COLO668 (cell line): ENCODE measurements at regions not wholly inside any gene's neighbourhood (a gene's known extent, or its start where the extent isn't known, plus 50 kb on each side); places are given as distances from the start of the nearest gene placed in this dataset.

Experiments used
- DNase-seq: peaks from one replicate; lab custom pipeline; 2025; ENCODE audit not compliant: unreplicated experiment; lab: John Stamatoyannopoulos, UW

GRCh38 chr17:70629902-70630301 lies 460.6 kb downstream of the KCNJ2 start:
- no peak for DNase-seq

DNA sequence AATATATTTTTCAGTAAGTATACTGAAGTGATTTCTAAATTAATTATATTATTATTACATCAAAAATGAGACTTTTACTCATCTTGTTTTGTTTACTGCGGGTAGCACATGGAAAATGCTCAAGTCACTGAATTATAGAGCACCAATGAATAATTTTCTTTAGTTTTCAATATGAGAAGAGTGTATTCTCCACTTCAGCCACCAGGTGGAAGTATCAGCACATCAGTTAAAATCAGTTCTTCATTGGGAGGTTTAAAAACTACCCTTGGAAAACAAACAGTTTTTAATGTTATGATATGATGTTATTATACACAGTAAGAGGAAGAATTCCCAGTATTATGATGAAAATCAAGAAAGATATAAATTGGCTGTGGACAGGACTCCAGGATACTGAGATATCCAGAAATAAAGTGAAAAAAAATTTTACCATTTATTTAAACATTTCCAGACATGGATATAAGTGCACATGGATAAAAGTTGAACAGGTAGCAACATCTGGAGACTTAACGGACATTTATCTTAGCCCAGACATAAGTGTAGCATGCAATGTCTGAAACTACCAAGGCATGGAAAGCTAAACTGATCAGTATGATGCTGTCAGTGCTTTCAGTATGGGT lies 467.3 kb downstream of the KCNJ2 start:
- DNase-seq = peak; percentile 15

GRCh38 chr17:70642059-70642458 lies 472.7 kb downstream of the KCNJ2 start:
- no peak for DNase-seq

DNA sequence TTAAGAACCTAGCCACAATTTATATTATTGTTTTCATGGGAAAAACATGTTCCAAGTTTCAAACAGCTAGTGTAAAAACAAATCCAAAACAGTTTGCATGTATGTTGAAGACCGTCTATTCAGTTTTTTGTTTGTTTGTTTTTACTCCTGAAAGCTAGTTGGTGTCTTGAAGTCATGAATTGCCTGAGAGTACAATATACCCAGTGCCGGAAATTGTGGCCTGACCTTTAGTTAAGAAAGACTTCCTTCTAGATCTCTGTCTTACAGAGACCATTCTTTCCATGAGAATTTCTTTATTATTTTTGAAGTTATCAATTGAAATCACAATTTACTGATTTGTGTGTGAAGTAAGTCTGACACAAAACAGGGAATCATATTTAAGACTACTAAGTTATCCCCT lies 474.8 kb downstream of the KCNJ2 start:
- no peak for DNase-seq

DNA sequence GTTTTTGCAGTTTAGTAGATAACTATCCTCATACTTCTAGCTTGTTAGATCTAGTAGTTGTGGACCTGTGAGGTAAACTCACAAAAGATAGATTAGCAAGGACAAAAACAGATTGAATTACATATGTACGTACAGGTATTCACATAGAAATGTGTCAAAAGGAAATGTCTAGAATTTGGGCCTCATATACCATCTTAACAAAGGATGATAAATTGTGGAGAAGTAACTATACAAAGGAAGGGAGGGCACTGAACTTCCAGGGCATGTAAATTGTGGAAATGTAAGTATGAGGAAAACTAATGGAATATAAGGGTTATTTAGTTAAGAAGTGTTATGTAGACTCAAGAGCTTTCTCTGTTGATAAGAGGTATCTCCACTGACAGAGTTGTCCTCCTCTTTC lies 477.3 kb downstream of the KCNJ2 start:
- DNase-seq = no peak

- no peak for DNase-seq
Measured at GRCh38 chr17:70648166-70648565, 478.8 kb downstream of the KCNJ2 start.

GRCh38 chr17:70653850-70654249 lies 484.5 kb downstream of the KCNJ2 start:
- DNase-seq = no peak

DNA sequence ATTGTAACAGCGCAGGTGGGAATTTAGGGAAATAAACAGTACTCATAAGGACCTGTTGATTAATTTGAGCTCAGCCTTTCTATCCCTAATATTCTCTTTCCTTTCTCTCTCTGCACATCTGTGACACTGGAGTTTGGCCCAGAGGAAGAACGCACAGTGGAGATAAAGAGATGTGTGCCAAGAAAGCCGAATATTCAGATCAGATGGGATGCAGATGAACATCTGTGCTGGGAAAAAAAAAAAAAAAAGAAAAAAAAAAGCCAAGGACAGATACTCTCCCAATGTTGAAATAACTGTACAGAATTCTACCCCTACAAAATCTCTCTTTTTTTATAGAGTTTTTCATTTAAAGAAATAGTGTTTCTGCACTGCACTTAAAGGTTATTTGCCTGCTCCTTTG lies 485.4 kb downstream of the KCNJ2 start:
- DNase-seq = no peak

GRCh38 chr17:70655176-70655958 lies 486.0 kb downstream of the KCNJ2 start:
- DNase-seq = no peak

GRCh38 chr17:70658317-70658716 lies 489.0 kb downstream of the KCNJ2 start:
- no peak for DNase-seq

DNA sequence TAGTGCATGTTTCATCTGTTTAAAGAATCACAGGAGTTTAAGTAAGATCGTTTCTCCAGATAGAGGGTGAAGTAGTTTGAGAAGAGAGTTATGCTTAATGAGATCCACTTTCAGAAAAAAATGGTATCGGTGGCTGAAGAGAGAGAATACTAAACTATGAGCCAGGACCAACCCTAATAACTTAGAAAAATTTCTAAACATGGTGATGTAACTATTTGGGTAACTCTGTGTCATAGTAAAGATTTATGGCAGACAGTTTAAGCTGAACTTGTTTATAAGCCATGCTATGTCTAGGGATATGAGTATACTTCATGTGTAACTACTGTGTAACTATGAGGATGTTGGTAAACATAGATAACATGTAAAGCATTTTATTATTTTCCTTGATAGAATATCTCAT lies 489.5 kb downstream of the KCNJ2 start:
- no peak for DNase-seq

- DNase-seq = peak; percentile 44
Measured at GRCh38 chr17:70661342-70662222, 492.2 kb downstream of the KCNJ2 start.

- DNase-seq = peak; percentile 3
Measured at GRCh38 chr17:70668276-70668937, 499.1 kb downstream of the KCNJ2 start.

- DNase-seq = no peak
Measured at GRCh38 chr17:70668938-70669778, 499.8 kb downstream of the KCNJ2 start.

DNA sequence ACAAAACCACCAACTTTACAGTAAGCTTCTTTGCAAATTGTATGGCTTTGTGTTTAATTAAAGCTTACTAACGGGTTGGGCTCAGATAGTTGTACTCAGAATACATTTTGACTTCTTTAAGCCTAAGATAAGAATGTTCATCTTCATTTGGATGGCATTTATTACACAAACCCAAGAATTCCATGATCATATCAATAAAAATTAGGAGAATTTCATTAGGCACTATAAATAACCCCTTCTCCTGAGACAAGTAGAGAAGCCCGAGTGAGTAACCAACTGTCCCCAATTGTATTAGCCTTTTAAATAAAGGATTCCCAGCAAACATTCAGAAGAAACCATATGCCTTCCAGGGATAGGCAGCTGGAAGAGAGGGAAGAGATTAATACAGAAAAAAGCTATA lies 504.7 kb downstream of the KCNJ2 start:
- no peak for DNase-seq

- DNase-seq = no peak
Measured at GRCh38 chr17:70675070-70675590, 505.8 kb downstream of the KCNJ2 start.

DNA sequence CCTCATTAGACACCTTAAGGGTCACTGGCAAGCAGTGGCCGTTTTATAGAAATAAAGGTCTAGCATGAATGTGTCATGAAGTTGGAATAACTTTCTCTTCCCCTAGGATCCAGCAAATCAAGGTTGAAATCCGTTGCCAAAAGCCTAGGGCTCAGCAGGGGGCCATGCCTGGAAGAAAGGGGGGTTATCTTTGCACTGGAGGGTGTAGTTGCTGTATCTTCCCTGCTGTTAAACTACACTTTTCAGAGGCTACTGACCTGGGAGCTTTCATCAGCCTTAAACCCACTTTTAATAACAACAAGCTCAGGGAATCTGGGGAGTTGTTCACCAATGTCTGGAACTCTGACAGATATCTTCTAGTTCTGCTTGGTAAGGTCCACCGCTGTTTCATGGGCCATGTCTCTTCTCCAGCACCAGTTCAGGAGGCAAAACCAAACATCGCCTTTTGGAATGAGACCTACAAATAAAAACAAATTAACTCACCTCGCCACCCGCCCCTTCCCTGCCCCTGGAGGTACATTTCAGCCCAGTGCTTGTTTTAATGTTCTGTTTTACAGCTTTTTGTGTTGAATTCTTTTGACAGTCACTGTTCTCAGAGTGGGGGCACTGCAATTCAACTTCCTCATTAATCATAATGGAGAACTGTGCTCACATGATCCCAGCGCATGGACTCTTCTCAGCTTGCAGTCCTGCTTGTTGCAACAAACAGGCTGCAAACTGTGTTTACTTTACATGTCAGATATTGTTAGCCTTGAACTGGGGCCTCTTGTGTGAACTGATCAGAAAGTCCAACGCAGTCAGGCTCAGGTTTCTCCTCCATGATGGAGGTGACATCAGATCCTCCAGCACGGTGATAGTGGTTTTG lies 508.7 kb downstream of the KCNJ2 start:
- DNase-seq = peak; percentile 3

GRCh38 chr17:70678889-70679288 lies 509.6 kb downstream of the KCNJ2 start:
- DNase-seq = no peak

DNA sequence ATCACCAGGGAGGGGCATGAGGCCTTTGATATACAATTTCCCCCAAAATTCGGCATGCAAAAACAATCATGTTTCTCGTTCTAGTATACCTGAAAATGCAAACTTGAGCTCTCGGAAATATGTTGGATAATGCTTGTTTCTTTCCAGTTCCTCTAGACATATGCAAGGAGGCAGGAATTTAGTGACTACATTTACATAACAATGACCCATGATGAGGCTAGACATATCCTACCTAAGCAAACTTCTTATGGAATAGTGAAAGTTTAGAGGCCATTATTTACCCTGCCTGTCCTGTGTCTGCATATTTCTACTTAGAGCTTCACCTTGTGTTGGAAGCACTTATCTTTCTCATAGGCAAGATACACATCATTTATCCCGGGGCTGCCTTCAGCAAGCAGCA lies 514.6 kb downstream of the KCNJ2 start:
- no peak for DNase-seq
